Inflammatory macrophage (primary cell): ENCODE measurements at regions not wholly inside any gene's neighbourhood (a gene's known extent, or its start where the extent isn't known, plus 50 kb on each side); places are given as distances from the start of the nearest gene placed in this dataset.

Experiments
- DNase-seq, 2 donors: peaks; one replicate each; pipeline ENCODE4 v3.0.0-alpha.2; 2020 to 2022

DNA sequence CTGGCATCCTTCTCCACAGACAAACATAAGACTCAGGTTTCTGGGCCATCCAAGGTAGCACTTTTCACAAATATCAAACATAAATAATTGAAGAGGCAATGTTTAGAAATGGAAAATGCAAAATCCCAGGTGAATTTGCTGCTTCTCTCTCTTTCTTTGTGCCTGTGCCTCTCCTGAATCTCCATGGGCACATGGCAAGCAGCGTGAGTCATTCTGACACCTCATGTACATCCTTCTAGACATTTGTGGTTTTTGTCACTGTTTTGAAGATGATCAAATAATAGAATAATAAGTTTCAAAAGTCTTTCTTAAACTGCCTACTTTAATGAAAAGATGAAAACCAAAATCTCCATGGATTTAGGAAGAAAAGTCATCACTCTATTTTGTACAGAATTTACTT lies 60.3 kb upstream of the RAB11FIP2 start:
- DNase-seq = no peak

GRCh38 chr10:118106426-118106825 lies 59.7 kb upstream of the RAB11FIP2 start:
- DNase-seq = no peak

GRCh38 chr10:118102121-118102520 lies 55.4 kb upstream of the RAB11FIP2 start:
- DNase-seq = no peak

GRCh38 chr10:118101501-118101900 lies 54.8 kb upstream of the RAB11FIP2 start:
- DNase-seq = no peak
